Activated CD4-positive, alpha-beta T cell treated with anti-CD3 and anti-CD28 coated beads, Interleukin-2, Interleukin-6, amounts not matched to agents 100 ng/mL and 50 ng/mL, durations not matched to agents 16 hours and 8 hours (primary cell): ENCODE measurements at regions not wholly inside any gene's neighbourhood (a gene's known extent, or its start where the extent isn't known, plus 50 kb on each side); places are given as distances from the start of the nearest gene placed in this dataset.
"Not testable (repeated sequence)": the region's sequence is repeated elsewhere in the genome, so short reads cannot be mapped to it uniquely, and the experiment has no call there.

Experiments used
- DNase-seq: peaks from one replicate; pipeline ENCODE4 v3.0.0-alpha.2; 2020

DNA sequence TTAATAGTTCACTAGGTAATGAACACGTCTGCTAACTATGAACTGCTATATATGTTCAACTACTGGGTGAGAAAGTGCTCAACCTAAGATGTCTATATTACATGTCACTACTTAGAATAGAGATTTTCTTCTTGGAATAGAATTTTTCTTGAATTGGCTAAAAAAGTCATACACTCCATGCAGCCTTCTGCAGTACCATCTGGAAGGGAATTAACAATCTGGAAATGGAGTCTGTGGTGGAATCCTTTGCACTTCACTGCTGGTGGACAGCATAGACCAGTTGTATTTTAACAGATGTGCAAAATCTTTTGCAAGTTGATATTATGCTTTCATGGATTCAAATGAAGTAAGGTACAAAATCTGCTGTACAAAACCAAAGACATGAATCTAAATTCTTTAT, 799.6 kb downstream of the KCNJ3 start:
- no peak for DNase-seq

DNA sequence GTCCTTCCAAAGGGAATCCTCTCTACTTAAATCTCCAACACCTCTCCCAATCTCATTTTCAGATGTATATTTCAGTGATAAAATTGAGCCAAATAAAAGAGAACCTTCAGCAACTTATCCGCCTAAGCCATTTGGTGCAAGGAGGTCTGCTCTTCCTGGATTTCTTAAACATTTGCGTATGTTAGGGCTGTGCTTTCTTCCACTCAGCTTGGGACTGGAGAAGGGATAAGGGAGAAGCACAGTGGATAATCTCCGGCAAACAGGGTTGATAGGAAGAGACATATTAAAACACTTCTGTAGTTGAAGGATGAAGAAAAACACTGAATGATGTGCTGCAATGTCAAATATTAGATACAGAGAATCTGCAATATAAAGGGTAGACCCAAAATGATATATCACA, 796.2 kb downstream of the KCNJ3 start:
- DNase-seq: no peak

DNA sequence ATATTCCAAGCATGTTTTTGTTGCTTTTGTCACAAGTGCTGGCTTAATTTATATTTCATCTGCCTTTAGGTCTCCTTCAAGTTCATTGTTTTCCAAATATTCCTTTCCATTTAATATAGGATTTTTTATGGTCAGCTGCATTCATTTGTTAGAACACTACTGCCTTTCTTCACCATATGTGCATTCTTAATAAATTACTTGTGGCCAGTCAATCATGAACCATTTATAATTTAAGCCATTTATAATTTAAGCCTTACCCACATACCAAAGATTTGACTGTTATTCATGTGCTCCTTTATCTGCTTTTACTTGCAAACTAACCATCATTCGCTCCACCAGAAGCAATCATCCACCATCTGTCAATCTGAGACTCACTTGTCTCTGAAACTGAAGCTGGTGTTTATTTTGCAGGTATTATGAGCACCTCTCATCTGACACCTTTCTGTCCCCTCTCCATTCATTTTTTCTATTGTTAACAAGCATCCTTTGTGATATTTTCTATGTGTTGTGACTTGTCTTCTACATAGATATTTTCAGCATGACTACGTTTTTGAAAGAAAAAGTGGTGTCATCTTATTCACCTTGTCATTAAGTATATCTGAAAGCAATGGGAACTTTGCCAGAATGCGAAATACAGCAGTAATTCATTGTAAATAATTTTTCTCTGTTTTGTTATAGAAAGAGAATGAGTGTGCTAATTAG, 786.8 kb downstream of the KCNJ3 start:
- DNase-seq: no peak

DNA sequence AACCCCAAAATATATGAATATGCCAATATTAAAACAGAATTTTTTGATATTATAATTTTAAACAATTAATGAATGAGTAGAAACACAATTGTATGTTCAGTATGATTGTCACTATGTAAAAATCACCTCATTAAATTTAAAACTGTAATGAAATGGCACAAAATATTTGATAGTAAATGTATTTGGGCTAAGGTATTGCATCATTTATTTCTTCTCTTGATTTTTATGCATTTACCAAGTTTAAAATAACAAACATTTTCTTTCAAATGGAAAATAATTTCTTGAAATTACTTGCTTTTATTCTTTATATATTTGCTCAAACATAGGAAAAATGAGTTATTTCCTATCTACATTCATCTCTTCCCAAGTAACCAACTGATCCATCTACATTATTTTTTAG, 782.6 kb downstream of the KCNJ3 start:
- no peak for DNase-seq

DNA sequence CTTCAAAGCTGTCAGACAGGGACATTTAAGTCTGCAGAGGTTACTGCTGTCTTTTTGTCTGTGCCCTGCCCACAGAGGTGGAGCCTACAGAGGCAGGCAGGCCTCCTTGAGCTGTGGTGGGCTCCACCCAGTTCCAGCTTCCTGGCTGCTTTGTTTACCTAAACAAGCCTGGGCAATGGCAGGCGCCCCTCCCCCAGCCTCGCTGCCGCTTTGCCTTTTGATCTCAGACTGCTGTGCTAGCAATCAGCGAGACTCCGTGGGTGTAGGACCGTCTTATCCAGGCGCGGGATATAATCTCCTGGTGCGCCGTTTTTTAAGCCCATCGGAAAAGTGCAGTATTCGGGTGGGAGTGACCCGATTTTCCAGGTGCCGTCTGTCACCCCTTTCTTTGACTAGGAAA, 773.5 kb downstream of the KCNJ3 start:
- DNase-seq: not testable (repeated sequence)

DNA sequence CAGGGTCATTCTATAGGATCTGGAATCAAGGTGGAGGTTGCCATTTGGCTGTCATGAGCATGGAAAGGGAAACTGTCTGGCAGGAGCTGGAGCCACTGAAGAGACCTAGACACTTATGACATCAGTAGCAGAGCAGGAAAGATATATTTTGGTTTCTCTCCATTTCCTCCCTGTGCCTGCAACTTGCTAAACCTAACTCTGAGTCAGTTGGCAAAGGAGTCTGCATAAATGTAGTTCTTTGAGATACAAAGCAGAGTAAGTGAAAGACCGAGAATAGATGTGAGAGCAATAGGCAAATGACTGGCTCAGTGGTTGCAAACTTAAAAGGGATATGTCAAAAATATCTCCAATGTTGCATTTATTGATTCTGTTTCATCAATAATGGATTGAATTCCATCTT, 757.7 kb downstream of the KCNJ3 start:
- DNase-seq: no peak

DNA sequence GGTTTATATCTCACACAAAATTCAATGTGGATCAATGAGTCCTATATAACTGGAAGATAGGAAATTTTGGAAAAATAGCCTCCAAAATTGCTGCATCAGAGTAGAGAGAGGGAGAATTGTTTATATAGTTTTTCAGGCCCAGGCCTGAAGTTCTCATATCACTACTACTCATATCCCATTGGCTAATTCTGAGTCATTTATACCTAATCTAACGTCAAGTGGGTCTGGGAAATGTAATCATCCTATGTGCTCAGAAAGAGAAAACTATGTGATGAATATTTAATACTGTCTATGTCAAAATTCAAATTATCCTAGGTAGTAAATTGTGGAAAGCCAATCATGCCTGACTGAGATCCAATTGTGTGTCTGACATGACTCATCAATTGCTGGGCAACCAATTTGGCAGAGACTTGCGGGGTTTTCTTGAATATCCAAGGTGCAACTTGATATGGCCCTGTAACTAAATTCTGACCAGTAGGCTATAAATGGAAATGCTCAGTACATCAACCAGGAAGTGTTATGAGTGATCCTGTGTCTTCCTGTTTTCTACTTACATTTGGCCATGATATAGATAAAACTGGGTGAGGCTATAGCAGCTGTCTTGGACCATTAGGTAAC, 744.4 kb downstream of the KCNJ3 start:
- DNase-seq: no peak

DNA sequence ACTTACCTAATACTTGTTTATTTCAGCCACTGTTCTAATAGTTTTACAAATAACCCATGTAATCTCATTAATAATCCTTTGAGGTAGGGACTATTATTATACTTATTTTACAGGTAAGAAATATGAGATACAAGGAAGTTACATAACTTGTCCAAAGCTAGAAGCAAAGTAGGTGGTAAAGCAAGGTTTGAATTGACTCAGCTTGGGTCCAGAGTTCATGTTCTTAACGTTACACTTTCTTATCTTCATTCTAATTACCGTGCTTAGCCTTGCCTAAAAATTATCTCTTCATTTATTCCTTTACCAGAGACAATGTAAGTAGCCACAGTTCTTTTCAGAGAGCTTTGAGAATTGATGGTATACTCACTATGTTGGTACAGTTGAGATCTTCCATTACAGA, 743.6 kb downstream of the KCNJ3 start:
- DNase-seq: no peak

DNA sequence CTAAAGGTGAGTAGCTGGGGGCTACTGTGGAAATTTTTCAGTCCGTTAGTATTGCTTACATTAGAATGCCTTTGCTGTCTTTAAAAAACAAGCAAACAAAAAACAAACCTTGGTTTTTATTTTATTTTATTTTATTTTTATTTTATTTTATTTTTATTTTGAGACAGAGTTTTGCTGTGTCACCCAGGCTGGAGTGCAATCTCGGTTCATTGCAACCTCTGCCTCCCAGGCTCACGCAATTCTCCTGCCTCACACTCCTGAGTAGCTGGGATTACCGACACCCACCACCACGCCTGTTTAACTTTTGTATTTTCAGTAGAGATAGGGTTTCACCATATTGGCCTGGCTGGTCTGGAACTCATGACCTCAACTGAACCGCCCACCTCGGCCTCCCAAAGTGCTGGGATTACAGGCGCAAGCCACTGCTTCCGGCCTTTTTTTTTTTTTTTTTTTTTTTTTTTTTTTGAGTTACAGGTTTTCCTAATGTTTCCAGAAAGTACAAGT, 732.6 kb downstream of the KCNJ3 start:
- DNase-seq: no peak

DNA sequence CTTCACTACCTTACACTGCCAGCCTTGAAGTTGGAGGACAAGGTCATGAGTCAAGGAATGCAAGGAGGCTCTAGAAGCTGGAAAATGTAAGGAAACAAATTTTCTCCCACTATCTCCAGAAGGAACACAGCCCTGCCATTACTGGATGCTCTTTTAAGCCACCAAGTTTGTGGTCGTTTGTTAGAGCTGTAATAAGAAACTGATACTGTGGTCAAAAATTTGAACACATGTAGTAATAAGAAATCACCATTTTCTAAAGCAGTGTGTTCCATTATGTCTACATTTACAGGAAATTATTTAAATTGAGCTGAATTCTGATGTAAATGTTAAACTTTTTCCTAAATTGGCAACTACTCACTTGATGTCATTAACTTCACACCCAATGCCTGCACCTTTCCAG, 729.0 kb downstream of the KCNJ3 start:
- no peak for DNase-seq

DNA sequence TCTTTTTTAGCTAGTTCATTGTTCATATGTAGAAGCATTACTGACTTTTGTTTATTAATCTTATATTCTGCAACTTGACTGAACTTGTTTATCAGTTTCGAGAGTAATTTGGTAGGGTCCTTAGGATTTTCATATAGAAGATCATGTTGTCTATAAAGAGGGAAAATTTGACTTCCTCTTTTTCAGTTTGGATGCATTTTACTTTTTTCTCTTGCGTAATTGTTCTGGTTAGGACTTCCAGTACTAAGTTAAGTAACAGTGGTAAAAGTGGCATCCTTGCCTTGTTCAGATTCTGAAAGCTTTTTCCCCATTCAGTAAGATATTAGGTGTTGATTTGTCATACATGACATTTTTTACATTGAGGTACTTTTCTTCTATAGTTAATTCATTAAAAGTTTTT, 726.0 kb downstream of the KCNJ3 start:
- no peak for DNase-seq

DNA sequence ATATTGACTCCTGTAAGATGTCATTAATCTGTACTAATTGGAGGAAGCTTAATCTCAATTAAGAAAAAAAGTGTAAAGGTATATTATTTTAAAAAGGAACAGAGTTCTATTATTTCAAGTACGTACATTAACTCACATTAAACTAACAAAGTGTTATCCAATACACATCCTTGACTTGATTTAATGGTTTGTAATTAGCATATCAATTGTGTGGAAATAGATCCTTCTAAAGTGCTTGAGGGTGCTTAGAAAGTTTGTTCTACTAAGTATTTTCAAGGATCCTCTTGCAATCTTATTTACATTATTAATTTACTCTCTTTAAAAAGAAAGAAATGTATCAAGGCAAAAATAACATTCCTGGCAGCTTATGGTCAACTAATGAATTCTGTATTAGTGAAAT, 720.3 kb downstream of the KCNJ3 start:
- no peak for DNase-seq

DNA sequence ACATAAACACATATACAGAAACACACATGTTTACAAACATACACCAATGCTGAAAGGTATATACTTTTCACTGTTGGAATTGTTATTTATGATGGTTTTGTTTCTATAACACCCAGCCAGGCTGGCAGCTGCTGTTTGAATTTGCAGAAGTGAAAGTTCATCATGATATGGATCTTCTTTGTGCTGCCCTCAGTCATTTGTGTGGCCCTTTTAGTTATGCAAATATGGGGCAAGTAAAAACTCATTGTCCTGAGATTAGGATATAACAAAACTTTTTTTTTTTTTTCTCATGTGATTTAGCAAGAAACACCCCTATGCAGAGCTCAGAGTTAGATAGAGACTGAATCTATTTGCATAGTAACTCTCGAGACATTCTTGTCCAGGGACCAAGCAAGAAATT, 714.1 kb downstream of the KCNJ3 start:
- no peak for DNase-seq

DNA sequence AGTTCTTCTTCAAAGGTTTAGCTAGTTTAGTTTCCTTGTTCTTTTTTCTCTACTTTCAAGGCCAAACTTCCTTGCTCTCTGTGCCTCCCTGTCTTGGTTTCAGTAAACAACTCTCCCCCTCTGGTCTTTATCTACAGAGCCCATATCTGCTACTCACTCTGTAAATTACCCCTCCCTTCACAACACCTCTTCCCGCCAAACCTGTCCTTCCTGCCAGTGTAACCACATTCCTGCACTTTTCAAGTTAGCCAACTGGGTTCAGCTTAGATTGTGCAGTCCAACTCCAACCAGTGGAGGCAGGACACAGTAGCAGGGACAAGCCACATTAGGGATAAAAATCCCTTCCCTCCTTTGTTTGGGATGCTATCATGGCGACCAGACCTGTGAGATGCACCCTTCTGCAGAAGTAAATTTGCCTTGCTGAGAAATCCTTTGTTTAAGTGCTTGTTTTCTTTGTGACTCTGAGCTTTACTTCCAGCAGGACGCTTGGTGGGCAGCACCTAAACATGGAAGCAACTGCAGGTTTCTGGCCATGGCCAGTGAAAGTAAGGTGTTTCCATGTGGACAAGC, 706.0 kb downstream of the KCNJ3 start:
- no peak for DNase-seq

DNA sequence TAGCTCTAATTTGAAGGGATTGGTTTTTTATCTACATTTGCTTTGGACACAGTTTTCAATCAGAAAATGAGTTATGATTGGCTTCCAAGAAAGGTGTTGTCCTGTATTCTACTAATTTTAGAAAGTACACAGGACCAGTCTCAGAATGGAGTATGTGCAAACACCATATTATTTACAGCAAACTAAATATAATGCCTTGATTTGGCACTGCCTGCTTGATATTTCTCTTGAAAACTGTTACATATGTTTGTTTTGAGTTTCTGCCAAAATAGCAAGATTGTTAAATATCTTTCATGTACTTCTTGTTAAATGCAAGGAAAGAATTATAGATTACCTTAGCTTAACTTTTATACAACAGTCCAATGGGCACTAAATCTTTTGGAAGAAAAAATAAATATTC, 694.9 kb downstream of the KCNJ3 start:
- no peak for DNase-seq

DNA sequence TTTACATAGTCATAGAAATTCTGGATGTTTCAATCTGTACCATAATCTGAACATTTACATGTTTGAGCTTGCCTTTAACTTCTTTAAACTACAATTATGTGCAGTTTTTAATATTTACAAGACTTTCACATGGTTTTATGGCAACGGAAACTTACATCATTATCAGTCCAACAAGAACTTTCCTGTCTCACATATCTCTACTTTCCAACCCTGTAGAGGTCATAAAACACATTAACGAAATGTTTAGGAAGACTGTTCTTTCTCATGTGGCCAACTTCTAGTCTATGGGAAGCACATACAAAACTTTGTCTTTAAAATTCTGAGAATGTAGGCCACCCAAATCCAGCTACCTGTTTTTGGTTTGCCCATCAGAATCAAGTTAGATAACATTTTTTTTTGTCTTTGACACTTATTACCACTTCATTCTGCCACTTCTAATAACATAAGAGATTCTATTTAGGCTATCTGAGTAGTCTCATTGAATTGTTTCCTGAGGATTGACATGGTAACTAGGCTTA, 693.2 kb downstream of the KCNJ3 start:
- DNase-seq: no peak

DNA sequence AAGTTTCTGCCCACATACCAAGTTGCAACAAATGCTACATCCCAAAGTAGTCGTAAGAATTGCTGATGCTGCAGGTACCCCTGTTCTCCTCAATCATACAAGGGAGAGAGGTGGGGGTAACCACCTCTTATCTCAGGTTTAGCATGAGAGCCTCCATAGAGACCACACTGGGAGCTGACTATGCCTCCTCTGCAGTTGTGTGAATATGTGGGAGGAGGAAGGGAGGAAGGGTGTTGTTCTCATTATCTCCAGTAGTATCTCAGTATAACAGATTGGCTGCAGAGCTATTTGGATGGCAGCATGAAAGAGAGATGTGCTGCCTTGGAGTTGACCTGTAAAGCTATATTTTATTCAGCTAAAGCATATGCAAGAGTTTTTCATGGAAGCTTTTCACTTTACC, 690.7 kb downstream of the KCNJ3 start:
- no peak for DNase-seq

DNA sequence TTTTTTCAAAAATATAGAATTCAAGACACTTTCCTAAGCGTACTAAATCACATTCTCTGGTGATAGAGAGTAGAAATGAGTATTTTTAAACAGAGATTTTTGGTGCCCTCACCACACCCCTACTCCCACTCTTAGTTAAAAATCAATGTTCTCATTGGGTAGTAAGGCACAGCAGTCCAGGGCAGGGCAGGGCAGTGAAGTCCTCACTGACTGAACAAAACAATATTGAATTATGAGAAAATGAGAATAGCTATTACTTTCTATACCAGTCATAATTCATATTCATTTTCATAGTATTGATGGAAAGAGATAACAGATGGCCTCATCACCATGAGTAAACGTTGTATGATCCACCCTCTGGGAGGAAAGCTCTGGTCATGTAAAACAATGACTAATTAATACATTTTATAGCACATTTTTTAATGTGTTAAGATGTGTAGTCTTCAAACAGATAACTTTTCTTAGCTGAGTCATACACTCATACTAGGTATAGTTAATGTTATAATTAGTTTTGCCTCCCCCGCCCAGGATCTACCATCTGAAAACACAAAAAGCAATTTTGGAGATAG, 686.1 kb downstream of the KCNJ3 start:
- DNase-seq: no peak

DNA sequence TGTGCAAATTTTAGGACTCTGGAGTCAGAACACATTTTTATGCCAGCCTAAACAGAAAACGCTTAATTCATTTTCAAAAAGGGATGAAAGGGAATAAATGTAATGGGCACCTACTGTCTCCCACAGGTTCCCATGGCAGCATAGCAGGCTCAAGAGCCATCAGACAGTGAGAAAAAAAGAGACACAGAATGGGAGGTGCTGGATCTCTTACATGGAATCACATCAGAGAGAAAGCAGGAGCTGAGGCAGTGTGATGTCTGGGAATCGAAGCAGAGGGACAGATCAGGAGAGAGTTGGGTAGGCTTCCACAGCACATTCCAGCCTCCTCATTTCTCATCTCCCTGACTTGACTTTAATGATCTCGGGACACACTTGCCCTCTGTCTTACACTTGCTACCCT, 684.3 kb downstream of the KCNJ3 start:
- no peak for DNase-seq

DNA sequence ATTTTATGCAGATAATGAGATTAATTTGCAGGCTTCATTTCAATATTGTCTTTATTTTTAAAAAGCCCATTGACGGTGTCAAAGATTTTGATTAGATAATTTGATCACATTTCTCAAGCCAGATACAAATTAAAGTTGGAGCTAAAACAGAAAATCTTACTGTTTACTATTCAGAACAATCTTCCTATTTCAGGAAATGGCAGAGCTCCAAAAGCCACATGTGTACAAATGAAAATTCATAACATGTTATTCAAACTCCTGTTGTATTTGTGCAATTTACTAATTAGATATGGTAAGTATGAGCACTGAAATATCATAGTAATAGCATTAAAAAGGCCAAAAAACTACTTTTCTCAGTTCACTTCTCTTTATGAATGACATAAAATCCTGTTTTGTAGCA, 682.9 kb downstream of the KCNJ3 start:
- DNase-seq: no peak

DNA sequence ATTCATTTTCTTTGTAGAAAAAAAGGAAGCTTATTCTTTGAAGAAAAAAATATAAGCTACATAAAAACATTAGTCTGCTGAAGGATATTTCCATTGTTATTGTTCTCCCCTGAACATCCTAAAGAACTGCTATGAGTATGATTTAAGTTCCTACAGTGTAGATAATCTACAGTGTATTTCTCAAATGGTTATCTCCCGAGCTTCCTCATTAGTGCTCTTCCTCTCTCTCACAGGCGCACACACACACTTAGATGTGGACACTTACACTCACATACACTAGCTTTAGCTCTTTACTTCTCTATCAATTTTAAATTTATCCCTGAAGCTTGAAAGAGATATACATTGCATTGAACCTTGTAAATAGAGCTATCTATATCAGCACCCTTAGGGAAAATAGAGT, 681.0 kb downstream of the KCNJ3 start:
- DNase-seq: no peak

DNA sequence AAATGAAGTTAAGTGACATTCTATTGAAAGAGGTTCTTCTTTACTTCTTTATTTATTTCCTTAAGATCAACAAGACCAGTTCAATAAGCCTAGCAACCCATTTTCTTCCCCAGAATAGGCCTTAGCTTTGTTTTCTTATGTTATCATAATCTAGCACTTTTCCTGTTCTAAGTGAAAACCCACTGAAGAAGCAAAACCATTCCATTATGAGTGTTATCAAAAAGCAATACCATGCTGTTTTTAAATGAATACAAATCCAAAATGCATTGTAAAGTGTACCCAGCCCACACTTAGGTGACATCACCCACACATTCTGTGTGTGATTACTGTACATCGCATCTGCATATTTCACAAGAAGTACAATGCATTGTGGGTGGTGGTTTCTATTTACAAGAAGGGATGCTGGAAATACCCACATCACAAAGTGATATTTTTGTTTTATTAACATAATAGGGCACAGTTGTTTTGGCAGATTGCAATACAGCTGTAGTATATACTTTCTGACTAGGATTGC, 679.5 kb downstream of the KCNJ3 start:
- peak; percentile 8 for DNase-seq

DNA sequence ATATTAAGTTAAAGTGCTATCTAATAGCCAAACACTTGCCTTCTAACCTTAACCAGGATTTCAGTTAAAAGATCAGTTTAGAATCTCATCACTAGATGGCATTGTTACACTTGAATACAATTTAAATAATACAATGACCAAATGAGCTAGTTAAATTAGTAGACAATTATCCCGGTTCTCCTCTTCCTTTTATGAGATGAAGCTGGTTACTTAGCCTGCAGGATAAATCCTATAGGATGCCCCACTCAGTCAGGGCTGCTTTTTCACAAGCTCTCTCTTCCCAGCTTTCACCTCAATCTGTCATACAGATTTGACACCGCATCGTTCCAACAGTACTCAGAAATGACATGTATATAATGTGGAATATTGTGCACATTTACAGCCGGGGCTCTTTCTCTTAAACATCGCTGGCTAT, 678.8 kb downstream of the KCNJ3 start:
- DNase-seq: no peak

DNA sequence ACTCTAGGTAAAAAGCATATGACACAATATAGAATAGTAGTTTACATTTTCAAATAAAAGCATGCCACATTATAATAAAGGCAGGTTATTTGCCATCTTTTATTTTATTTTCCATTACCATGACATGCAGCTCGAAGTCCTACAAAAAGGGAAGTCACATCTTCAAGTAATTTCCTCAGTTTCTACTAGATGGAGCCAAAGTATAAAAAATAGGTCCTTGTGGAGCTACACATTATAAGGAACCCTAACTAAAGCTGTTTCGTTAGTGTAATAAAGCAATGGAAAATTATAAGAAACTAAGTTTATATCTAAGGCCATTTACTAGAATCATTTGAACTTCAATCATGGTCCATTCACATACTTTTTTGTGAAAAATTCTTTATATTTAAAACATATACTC, 674.5 kb downstream of the KCNJ3 start:
- no peak for DNase-seq
